Ureter (tissue), 1 donor: ENCODE measurements at regions not wholly inside any gene's neighbourhood (a gene's known extent, or its start where the extent isn't known, plus 50 kb on each side); places are given as distances from the start of the nearest gene placed in this dataset.

Source experiments
- DNase-seq: peaks from one replicate; pipeline ENCODE4 v3.0.0-alpha.2; 2020; ENCODE audit warnings: low spot score
- donor health status: DM: yes; HTN: yes; CAD: no.

- DNase-seq = peak; percentile 66
Observed at GRCh38 chrX:69027181-69028005, 137.9 kb downstream of the PJA1 start.

GRCh38 chrX:69025802-69026301, 139.4 kb downstream of the PJA1 start:
- DNase-seq = no peak

DNA sequence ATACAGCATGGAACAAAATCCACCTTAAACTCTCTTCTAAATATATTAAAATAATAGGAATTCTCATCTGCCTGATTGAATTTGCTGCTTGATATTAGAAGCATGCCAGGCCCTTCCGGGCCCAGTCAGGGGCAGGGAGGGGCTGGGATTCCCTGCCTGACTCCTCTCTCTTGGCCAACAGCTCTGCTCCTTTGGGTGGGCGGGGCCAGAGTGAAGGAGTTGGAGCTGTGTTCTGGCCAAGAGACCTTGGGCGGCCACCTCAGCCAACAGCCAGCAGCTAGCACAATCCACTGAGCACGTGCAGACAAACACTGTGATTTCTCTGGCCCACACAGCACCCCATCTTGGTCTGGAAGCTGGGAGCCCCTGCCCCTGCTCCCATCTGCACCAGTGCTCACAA, 140.3 kb downstream of the PJA1 start:
- DNase-seq = peak; percentile 77

GRCh38 chrX:69024161-69024736, 141.0 kb downstream of the PJA1 start:
- DNase-seq = no peak

GRCh38 chrX:69022430-69022829, 142.8 kb downstream of the PJA1 start:
- no peak for DNase-seq

DNA sequence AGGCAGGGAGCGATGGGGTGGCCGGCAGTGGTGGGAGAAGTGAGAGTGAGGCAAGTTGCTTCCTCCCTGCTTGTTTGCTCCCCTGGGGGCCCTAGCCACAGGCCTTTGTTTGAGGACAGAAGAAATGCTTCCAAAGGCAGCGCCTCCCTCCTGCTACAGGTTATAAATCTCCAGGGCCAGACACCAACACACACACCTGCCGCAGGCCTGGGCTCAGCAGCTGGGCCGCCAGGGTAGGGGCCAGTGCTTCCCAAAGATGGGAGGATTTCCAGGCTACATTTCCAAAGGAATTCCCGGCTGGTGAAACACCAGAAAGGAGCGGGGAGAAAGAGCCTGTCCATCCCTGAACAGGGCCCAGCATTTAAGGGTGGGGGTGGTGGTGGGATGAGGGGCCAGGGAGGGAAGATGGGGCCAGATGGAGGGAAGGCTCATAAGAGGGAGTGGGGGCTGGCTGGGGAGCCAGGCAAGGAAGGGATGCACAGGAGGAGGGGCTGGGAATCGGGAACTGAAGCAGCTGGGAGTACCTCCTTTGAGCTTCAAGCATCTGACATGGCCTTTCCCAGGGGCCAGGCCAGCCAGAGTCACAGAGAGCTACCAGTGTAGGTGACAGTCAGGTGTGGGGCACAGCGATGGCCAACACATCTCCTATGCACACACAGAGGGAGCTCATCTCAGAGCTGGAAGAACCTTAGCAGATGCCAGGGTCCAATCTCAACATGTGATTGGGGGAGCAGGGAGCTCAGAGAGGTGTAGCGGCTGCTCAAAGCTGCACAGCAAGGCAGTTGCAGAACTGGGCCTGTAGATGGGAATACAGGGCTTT, 143.9 kb downstream of the PJA1 start:
- no peak for DNase-seq

DNA sequence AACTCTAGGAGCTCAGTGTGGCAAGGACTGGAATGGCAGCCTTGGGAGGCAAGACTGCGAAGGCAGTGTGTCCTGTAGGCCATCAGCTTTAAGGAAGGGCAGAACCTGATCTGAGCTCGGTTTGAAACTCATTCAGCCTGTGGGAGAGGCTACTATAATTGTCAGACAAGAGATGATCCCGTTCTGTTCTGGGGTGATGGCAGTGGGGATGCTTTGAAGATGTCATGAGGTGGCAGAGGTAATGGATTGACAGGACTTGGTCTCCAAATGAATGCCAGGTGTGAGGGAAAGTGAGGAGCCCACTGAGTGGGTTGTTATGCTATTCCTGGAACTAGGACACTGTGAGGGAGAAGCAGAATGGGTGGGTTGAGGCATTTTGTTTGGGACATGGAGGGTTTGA, 144.9 kb downstream of the PJA1 start:
- DNase-seq = no peak

DNA sequence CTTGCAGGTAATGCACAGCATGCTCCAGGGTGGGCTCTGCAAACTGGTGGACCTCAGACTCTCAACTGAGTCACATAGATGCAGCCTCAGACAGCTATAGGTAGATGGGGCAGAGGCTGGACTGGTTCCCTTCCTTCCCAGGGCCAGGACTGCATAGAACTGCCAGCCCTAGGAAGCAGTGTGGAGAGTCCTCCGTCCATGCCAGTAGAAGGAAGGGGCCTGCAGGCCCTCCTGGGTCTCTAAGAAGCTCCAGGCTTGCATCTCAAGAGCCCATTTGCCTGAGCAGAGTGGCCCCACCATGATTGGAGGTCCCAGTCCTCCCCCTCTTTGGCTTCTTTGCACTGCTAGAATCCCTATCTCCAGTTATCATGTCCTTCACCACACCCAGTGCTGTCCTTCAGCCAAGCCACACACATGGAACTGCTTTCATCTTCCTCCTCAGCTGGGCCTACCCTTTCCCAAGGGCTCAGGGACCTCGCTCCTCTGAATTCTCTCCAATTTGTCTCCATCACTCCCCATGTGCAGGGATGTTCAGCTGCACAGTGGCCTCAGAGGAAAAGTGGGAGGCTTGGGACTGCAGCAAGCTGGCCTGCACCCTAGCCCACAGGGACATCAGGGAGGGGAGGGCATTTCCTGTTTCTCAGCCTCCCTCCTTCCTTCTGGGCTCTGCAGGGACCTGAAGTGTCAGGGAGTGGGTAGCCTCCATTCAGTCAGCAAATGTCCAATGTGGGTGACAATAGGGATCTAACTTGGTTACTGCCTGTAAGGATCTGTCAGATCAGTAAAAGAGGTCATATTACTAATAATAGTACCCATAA, 146.0 kb downstream of the PJA1 start:
- DNase-seq = no peak

DNA sequence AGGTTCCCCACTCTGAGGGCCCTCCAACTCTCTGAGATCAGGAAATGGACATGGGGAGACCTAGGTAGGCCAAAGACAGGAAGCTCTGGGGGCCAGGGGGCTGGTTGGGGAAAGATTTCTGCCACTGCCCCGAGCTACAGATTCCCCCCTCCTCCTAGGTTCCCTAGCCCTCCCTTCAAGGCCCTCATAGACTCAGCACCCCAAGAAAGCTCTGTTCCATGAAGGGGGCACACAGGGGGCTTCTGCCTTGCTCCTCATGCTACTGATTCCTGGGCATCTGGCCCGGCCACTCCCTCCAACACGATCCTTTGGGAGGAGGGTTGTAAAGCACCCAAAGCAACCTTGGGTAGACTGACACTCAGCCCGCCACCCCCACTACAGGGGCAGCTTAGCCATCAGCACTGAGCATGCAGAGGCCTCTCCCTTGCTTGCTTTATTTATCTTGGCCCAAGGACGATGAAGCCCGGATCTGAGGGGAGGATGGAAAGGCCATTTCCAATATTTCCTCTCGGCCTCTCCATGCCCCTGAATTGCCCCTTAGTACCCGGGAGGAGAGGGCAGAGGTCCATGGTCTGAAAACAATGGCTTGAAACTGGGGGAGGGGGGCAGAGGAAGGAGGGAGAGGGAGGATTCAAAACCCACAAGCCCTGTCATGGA, 146.7 kb downstream of the PJA1 start:
- no peak for DNase-seq

GRCh38 chrX:69016293-69016941, 148.8 kb downstream of the PJA1 start:
- no peak for DNase-seq

DNA sequence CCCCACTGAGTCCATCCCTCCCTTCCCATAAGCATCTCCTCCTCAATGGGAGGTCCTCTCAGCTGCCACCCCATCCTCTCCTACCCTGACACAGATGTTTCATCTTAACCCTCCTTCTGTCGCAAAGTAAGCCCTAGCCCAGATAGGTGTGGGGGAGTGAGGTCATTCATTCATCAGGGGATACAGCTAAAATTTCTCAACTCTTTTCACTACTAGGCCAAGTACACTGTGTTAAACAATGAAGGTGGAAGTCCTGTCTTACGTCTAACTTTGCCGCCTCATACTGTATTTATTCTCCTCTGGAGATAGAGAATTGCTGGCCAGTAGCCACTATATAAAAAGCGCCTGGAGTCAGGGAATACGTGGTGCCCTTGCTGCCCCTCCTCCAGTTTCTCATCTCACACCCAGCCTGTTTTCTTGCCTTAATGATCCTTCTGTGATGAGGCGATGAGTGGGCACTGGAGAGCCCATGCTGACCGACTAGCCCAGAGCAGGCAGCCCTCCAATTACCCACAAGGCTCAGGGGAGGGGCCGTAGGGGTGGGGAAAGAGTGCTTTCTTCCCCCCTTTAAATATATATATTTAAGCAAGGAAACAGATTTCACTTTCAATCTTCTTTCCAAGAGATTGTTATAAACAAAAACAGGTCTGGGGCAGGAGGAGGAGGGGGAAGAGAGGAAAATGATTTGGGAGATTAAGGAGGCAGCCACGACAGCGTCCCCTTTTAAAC, 149.5 kb downstream of the PJA1 start:
- DNase-seq = no peak

DNA sequence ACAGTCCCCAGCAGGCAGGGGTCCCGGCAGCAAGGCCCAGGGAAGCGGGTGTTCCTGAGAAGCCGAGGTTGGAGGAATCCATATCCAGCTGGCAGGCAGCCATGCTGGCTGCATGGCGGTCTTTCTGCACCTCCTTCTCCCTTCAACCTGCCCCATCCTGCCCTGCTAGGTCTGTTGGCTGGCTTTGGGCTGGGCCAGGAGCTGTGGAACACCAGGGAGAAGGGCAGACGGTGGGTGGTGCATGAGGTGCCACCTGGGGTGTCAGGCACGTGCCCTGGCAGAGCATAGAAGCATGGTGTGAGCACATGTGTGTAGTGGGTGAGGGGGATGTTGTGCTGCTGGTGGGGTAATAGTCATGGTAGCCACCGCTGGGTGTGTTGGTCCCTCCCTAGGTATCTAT, 150.1 kb downstream of the PJA1 start:
- DNase-seq = no peak

GRCh38 chrX:69014200-69014599, 151.1 kb downstream of the PJA1 start:
- no peak for DNase-seq

- DNase-seq = peak; percentile 10
Observed at GRCh38 chrX:69010339-69010738, 154.9 kb downstream of the PJA1 start.

GRCh38 chrX:69000877-69001276, 164.4 kb downstream of the PJA1 start:
- DNase-seq = no peak

- DNase-seq = no peak
Observed at GRCh38 chrX:68999931-69000330, 165.3 kb downstream of the PJA1 start.

DNA sequence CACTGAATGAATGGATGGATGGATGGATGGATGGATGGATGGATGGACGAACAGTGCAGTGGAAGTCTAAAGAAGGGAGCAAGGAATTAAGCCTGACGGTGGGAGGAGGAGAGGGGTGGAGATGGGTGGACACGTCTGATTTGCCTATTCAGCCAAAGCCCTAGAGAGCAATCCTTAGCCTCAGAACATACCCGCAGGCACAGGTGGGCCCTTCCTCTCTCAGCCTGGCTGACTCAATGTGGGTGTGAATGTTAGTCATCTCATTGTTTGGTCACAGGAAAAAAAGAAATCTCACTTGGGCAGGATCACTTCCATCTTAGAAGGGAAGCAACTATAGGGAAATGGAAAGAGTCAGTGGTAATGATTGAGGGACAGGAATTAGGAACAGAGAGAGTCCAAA, 165.9 kb downstream of the PJA1 start:
- no peak for DNase-seq

- no peak for DNase-seq
Observed at GRCh38 chrX:68998716-68999115, 166.5 kb downstream of the PJA1 start.

DNA sequence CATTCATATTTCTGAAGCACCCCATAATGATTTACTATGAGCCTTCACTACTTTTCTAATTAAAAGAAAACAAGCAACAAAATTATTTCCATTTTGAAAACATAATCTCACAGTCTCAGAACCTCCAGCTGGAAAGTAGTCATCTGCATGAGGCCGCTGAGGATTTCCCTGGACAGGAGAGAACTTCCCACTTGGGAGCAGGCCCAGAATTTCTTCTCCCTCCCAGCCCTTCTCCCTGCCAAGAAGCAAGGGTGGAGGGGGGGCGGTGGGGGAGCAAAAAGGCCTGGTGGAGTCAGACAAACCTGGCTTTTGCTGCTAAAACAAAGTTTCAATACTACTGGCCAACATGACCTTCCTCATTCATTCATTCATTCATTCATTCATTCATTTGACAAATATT, 167.3 kb downstream of the PJA1 start:
- DNase-seq = no peak

DNA sequence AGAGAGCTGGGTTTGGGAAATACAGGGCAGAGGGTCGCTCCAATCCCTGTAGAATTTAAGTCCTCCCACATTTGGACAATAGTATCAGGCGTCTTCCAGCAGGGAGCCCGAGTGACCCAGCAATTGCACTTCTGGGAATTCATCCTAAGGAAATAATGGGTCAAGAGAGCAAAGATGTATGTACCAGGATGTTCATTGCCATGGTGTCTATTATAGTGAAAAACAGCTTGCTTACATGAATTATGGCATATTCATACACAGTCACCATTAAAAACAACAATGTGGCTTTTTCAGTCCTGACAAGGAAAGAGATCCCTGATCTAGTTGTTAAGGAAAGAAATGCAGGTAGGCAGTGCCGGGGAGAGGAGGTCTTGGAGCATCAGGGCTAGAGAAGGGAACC, 167.7 kb downstream of the PJA1 start:
- no peak for DNase-seq
